SU-DHL-6 (cell line): ENCODE measurements at regions not wholly inside any gene's neighbourhood (a gene's known extent, or its start where the extent isn't known, plus 50 kb on each side); places are given as distances from the start of the nearest gene placed in this dataset.

Source experiments
- H2AFZ ChIP-seq: fragments of 200-600 bp; sonication (generic); 2 replicates; pipeline ENCODE4 v1.6.1; 2014; ENCODE audit warnings: low read depth, mild to moderate bottlenecking, moderate library complexity, mixed read lengths, antibody characterized with exemption, low read length; ENCODE audit not compliant: severe bottlenecking
- H3F3A ChIP-seq: fragments of 200-600 bp; shearing (Covaris generic); 2 replicates; pipeline ENCODE4 v1.6.0; 2016; ENCODE audit warnings: antibody characterized with exemption, mild to moderate bottlenecking; ENCODE audit not compliant: insufficient read depth
- H3K27ac ChIP-seq: fragments of 200-600 bp; sonication (generic); 2 replicates; pipeline ENCODE4 v1.5.1; 2016; ENCODE audit warnings: low read depth, mild to moderate bottlenecking, low read length, moderate library complexity, mixed read lengths
- H3K27me3 ChIP-seq: fragments of 200-600 bp; sonication (generic), shearing (Covaris generic); 2 replicates; pipeline ENCODE4 v1.6.0; 2014; ENCODE audit warnings: mild to moderate bottlenecking, low read length
- H3K36me3 ChIP-seq: fragments of 200-600 bp; sonication (generic); 2 replicates; pipeline ENCODE4 v1.6.1; 2014; ENCODE audit warnings: mild to moderate bottlenecking, low read length, mixed read lengths
- H3K4me2 ChIP-seq: fragments of 300-600, 200-600 bp; shearing (Covaris generic), sonication (generic); 2 replicates; pipeline ENCODE4 v1.6.0; 2014; ENCODE audit warnings: low read length, low read depth, mild to moderate bottlenecking; ENCODE audit not compliant: poor library complexity, severe bottlenecking
- H3K4me3 ChIP-seq: fragments of 200-600 bp; sonication (generic); 2 replicates; pipeline ENCODE4 v1.5.1; 2014; ENCODE audit warnings: antibody characterized with exemption, low read length, mild to moderate bottlenecking, mixed read lengths; ENCODE audit not compliant: insufficient read depth, poor library complexity, severe bottlenecking
- H3K79me2 ChIP-seq: fragments of 200-600 bp; sonication (generic); 2 replicates; pipeline ENCODE4 v1.6.1; 2014; ENCODE audit warnings: mild to moderate bottlenecking, low read length, moderate library complexity; ENCODE audit not compliant: insufficient read depth
- H3K9ac ChIP-seq: fragments of 200-600 bp; sonication (generic); 2 replicates; pipeline ENCODE4 v1.7.0; 2014; ENCODE audit warnings: mild to moderate bottlenecking, low read length
- H3K9me2 ChIP-seq: fragments of 200-600 bp; sonication (generic); replicated peaks from 2 replicates; pipeline ENCODE4 v1.6.1; 2014; ENCODE audit warnings: low read length; ENCODE audit not compliant: insufficient read depth
- H3K9me3 ChIP-seq: fragments of 200-600 bp; sonication (generic); 2 replicates; pipeline ENCODE4 v1.6.1; 2014; ENCODE audit warnings: low read length, mixed read lengths; ENCODE audit not compliant: insufficient read depth
- H4K20me1 ChIP-seq: fragments of 200-600 bp; sonication (generic); 2 replicates; pipeline ENCODE4 v1.6.1; 2014; ENCODE audit warnings: low read depth, mild to moderate bottlenecking, antibody characterized with exemption, low read length, moderate library complexity, mixed read lengths
- CTCF ChIP-seq: fragments of 200-600 bp; sonication (generic); IDR thresholded peaks from one replicate; pipeline ENCODE4 v1.5.1; 2017; ENCODE audit warnings: antibody characterized with exemption, mild to moderate bottlenecking, low read length, moderate library complexity; ENCODE audit not compliant: insufficient read depth, poor library complexity, severe bottlenecking
- EZH2phosphoT487 ChIP-seq: fragments of 200-600 bp; sonication (generic), shearing (Covaris generic); conservative IDR thresholded peaks from 2 replicates; pipeline ENCODE4 v1.6.1; 2018; ENCODE audit warnings: mild to moderate bottlenecking, antibody characterized with exemption, low read length, moderate library complexity, mixed read lengths

GRCh38 chr11:115608976-115609375 lies 104.8 kb upstream of the CADM1 start:
- Histone ChIP-seq H3K4me2 (no peak overlapping the region), H3K36me3 (no peaks in the 10 kb centered on the region), H3K79me2 (no peaks in the 10 kb centered on the region), H3K27me3 (no peaks in the 10 kb centered on the region), H3F3A (no peaks in the 10 kb centered on the region), H3K9me3 (no peaks in the 10 kb centered on the region), H3K9ac (no peak overlapping the region), H3K9me2 (no peaks in the 10 kb centered on the region), H4K20me1 (no peaks in the 10 kb centered on the region), H3K4me3 (no peak overlapping the region), H3K27ac (no peak overlapping the region), H2AFZ (no peak overlapping the region)
- TF ChIP-seq EZH2phosphoT487 = no peak
- TF ChIP-seq CTCF = no peak

GRCh38 chr11:115607621-115608221 lies 103.5 kb upstream of the CADM1 start:
- Histone ChIP-seq H4K20me1 (no peaks in the 10 kb centered on the region), H3K36me3 (no peaks in the 10 kb centered on the region), H2AFZ (no peak overlapping the region), H3K27me3 (no peaks in the 10 kb centered on the region), H3K79me2 (no peaks in the 10 kb centered on the region), H3K9ac (no peak overlapping the region), H3F3A (no peaks in the 10 kb centered on the region), H3K4me3 (no peak overlapping the region), H3K27ac (no peak overlapping the region), H3K9me2 (no peaks in the 10 kb centered on the region), H3K9me3 (no peaks in the 10 kb centered on the region), H3K4me2 (no peak overlapping the region)
- TF ChIP-seq CTCF (no peak), EZH2phosphoT487 (no peak)

- TF ChIP-seq CTCF = no peak
- TF ChIP-seq EZH2phosphoT487 = no peak
- Histone ChIP-seq H4K20me1 (no peaks in the 10 kb centered on the region), H3K36me3 (no peaks in the 10 kb centered on the region), H3K79me2 (no peaks in the 10 kb centered on the region), H3K4me2 (no peak overlapping the region), H3K27me3 (no peaks in the 10 kb centered on the region), H3K9me3 (no peaks in the 10 kb centered on the region), H3K4me3 (no peak overlapping the region), H2AFZ (no peak overlapping the region), H3K27ac (no peak overlapping the region), H3F3A (no peaks in the 10 kb centered on the region), H3K9me2 (no peaks in the 10 kb centered on the region), H3K9ac (no peak overlapping the region)
Observed at GRCh38 chr11:115606498-115607220, 102.4 kb upstream of the CADM1 start.
